PFSK-1 (cell line): ENCODE measurements at regions not wholly inside any gene's neighbourhood (a gene's known extent, or its start where the extent isn't known, plus 50 kb on each side); places are given as distances from the start of the nearest gene placed in this dataset.

ENCODE experiments used
- FOXP2 ChIP-seq: optimal IDR thresholded peaks from 2 replicates; pipeline ENCODE3; 2011; ENCODE audit warnings: borderline replicate concordance, control low read depth, inconsistent platforms; ENCODE audit not compliant: insufficient read depth; ENCODE audit errors: extremely low read length, extremely low read depth
- POLR2AphosphoS5 ChIP-seq: IDR thresholded peaks from 2 replicates; pipeline ENCODE4 v1.6.1; 2012; ENCODE audit warnings: low read depth, mild to moderate bottlenecking, control low read depth, low read length, moderate library complexity
- SIN3A ChIP-seq: IDR thresholded peaks from 2 replicates; pipeline ENCODE4 v1.6.1; 2012; ENCODE audit warnings: mild to moderate bottlenecking, low read length, moderate library complexity, borderline replicate concordance; ENCODE audit not compliant: insufficient read depth
- TAF1 ChIP-seq: IDR thresholded peaks from 2 replicates; pipeline ENCODE4 v1.6.1; 2012; ENCODE audit warnings: low read length, control low read depth, borderline replicate concordance; ENCODE audit not compliant: insufficient read depth
- TF ChIP-seq, protein P1 (sequence below), 2 experiments: IDR thresholded peaks; 2 replicates each; pipeline versions ENCODE4 v1.6.1 to v1.8.0; 2011 to 2012; ENCODE audit warnings: low read depth in 2 of 2, low read length in 2 of 2, control low read depth in 1 of 2, inconsistent platforms in 1 of 2, mild to moderate bottlenecking in 1 of 2, moderate library complexity in 1 of 2; ENCODE audit not compliant: insufficient read depth in 1 of 2

DNA sequence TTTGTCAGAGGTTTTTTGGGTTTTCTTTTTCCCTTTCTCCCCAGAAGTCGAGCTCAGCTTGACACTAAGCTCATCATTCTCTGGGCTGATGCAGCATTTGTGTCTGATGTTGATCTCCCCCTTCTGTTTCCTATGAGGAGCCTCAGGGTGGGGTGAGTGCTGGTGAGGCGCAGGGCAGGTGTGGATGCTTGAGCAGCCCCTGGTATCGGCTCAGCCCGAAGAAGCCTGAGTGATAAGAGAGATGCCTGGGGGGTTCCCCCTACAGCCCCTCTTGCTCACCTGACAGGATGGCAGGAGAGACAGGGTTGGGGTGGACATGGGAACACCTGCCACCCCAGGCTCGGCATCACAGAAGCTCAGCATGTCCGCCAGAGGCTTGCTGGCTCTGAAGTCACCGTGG is 239.0 kb downstream of the RHOU start:
- TF ChIP-seq POLR2AphosphoS5 = no peak
- no peak for TF ChIP-seq FOXP2
- no peak for TF ChIP-seq SIN3A
- TF ChIP-seq TAF1 = no peak
- TF ChIP-seq, protein P1, sequence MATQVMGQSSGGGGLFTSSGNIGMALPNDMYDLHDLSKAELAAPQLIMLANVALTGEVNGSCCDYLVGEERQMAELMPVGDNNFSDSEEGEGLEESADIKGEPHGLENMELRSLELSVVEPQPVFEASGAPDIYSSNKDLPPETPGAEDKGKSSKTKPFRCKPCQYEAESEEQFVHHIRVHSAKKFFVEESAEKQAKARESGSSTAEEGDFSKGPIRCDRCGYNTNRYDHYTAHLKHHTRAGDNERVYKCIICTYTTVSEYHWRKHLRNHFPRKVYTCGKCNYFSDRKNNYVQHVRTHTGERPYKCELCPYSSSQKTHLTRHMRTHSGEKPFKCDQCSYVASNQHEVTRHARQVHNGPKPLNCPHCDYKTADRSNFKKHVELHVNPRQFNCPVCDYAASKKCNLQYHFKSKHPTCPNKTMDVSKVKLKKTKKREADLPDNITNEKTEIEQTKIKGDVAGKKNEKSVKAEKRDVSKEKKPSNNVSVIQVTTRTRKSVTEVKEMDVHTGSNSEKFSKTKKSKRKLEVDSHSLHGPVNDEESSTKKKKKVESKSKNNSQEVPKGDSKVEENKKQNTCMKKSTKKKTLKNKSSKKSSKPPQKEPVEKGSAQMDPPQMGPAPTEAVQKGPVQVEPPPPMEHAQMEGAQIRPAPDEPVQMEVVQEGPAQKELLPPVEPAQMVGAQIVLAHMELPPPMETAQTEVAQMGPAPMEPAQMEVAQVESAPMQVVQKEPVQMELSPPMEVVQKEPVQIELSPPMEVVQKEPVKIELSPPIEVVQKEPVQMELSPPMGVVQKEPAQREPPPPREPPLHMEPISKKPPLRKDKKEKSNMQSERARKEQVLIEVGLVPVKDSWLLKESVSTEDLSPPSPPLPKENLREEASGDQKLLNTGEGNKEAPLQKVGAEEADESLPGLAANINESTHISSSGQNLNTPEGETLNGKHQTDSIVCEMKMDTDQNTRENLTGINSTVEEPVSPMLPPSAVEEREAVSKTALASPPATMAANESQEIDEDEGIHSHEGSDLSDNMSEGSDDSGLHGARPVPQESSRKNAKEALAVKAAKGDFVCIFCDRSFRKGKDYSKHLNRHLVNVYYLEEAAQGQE (IDR thresholded peaks at IDR 0.05; ENCODE audit: insufficient read depth in 1 of 2, low read depth in 2 of 2, low read length in 2 of 2) = no peak

DNA sequence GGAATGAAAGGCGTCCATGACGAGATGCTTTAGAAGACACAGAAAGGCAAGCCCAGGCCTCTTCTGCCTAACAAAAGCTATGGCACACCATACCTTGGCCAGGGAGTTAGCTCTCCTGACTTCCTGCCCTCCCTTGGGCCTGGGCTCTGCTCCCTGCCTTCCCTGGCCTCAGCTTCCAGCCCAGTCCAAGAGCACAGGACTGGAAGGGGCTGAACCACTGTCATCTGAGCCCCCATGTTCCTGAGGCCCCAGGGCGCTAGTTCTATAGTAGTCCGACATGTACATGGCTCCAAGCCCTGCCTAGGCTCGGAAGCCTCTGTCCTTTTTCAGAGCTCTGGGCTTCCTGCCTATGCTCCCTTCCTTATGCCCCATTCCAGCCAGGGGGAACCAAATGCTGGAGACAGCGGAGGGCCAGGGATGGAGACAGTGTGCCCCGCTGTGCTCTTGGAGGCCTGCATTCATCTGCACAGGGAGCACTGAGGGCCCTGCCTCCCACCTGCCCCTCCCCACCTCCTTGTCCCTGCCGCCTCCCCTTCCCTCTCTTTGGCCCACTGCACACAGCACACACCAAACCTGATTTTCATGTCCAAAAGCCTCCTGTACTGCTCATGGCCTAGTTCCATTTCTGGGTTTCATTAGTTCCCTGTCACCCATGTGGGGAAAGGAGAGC is 240.1 kb downstream of the RHOU start:
- TF ChIP-seq POLR2AphosphoS5 = no peak
- no peak for TF ChIP-seq TAF1
- no peak for TF ChIP-seq SIN3A
- TF ChIP-seq FOXP2 = no peak
- TF ChIP-seq, protein P1 (IDR thresholded peaks at IDR 0.05; ENCODE audit: insufficient read depth in 1 of 2, low read depth in 2 of 2, low read length in 2 of 2) = no peak

DNA sequence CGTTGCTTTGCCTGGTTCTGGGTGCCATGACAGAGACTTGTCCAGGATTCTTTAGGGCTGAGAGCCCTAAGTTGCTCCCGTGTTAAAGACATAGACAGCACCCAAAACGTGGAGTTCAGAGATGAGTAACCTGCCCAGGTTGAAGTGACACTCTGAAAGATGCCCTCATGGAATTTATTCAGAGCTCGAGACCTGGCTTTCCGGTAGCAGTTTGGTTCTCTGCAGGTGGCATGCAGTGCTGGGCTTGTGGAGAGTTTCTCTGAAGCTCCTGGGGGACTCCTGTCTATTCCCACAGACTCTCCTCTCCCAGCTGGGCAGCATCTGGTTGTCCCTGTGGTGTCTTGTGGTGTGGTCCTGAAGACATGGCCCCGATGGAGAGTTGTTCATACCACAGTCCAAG is 241.0 kb downstream of the RHOU start:
- TF ChIP-seq TAF1 (no peak), POLR2AphosphoS5 (no peak), FOXP2 (no peak), SIN3A (no peak)
- TF ChIP-seq, protein P1 (IDR thresholded peaks at IDR 0.05; ENCODE audit: insufficient read depth in 1 of 2, low read depth in 2 of 2, low read length in 2 of 2) = no peak

DNA sequence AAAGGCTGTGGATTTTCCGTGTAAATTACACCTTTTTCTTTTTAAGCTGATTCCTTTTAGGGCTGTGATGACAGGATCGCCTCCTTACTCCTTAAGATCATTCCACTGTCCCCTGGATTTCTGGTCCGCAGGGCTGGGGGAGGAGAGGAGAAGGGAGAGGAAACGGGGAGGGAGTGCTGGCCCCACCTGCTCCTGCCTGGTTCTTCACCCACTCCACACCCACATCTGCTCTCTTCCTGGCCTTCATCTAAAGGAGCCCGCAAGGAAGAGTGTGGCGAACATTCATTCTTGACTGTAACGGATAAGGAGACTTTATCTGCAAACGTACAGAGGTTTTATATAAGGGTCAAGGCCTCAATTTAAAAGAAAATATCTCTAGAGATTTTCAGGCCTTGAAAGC is 242.0 kb downstream of the RHOU start:
- TF ChIP-seq POLR2AphosphoS5 (no peak), SIN3A (no peak)
- TF ChIP-seq, protein P1 (IDR thresholded peaks at IDR 0.05; ENCODE audit: insufficient read depth in 1 of 2, low read depth in 2 of 2, low read length in 2 of 2) = no peak

DNA sequence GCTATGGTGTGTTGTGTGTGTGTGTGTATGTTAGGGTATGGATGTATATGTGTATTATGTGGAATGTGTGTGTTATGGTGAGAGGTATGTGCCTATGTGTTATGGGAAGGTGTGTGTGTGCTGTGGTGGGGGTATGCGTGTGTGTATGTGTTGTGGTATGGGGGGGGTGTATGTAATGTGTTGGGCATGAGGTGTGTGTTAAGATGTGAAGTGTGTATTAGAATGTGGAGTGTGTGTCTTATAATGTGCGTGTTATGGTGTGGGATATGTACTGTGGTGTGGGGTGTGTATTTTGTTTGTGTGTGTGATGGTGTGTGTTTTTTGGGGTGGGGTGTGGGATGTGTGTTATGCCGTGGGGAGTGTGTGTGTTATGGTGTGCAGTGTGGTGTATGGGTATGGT is 242.5 kb downstream of the RHOU start:
- TF ChIP-seq POLR2AphosphoS5 (no peak), TAF1 (no peak), FOXP2 (no peak), SIN3A (no peak)
- TF ChIP-seq, protein P1 (IDR thresholded peaks at IDR 0.05; ENCODE audit: insufficient read depth in 1 of 2, low read depth in 2 of 2, low read length in 2 of 2) = no peak
